NOMO-1 treated with dmso at 0.1 percent for 144 hours (cell line): ENCODE measurements at regions not wholly inside any gene's neighbourhood (a gene's known extent, or its start where the extent isn't known, plus 50 kb on each side); places are given as distances from the start of the nearest gene placed in this dataset.

ENCODE experiments used
- DNase-seq: peaks from one replicate; lab custom pipeline; 2025; ENCODE audit not compliant: unreplicated experiment; lab: John Stamatoyannopoulos, UW

GRCh38 chr7:132672200-132672990 is 96.1 kb upstream of the PLXNA4 start:
- DNase-seq: no peak

DNA sequence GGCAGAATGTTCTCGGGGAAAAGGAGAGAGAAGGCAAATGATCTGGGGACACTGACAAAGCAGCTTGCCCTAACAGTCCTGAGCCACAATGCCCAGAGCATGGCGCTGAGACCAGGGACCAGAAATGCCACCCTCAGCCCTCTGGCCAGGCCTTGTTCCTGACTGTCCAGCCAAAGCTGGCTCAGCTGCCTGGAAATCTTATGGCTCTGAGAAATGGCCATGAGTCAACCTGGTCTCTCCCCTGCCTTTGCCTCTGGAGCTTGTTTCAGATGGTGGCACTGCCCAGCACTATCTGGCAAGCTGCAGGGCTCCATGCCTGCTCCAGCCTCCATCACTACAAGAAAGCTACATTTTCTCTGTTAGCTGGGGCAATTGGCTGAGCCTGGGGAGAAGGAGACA is 90.5 kb upstream of the PLXNA4 start:
- no peak for DNase-seq

GRCh38 chr7:132666071-132666773 is 90.0 kb upstream of the PLXNA4 start:
- no peak for DNase-seq

DNA sequence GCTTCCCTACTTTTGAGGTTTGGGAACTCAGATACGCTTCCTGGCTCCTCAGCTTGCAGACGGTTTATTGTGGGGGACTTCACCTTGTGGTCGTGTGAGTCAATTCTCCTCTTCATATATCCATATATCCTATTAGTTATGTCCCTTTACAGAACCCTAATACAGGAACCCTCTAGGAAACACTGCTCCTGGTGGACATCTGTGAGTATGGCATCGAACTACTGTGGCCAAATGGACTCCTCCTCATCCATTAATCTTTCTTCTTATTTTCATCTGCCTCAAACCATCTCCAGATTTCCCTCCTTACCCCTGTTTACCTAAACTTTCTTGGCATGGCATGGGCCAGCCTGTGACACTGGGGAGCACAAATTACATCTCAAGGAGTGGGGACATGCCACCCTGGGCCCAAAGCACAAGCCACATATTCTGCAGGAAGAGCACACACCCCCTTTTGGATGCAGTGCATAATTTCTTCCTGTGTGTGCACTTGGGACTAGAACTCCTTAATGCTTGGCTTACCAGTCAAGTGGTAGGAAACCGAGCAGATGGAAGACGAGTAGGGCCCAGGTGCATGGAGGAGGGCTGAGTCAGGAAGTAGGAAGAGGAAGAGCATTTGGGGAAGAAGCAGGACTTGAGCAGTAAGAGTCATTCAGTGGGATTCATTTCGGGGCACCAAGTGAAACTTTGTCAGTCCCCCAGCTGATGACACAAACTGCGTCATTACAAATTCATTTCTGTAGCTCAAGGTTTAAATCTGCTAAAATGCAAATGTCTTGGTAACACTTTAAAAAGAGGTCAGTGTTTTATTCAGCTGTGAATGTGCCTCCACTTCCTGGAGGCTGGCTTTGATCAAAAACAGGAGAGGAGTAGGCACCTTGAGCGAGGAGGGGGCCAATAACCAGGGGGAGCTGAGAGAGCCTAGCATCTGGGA is 80.8 kb upstream of the PLXNA4 start:
- no peak for DNase-seq

GRCh38 chr7:132656341-132656740 is 80.1 kb upstream of the PLXNA4 start:
- no peak for DNase-seq

DNA sequence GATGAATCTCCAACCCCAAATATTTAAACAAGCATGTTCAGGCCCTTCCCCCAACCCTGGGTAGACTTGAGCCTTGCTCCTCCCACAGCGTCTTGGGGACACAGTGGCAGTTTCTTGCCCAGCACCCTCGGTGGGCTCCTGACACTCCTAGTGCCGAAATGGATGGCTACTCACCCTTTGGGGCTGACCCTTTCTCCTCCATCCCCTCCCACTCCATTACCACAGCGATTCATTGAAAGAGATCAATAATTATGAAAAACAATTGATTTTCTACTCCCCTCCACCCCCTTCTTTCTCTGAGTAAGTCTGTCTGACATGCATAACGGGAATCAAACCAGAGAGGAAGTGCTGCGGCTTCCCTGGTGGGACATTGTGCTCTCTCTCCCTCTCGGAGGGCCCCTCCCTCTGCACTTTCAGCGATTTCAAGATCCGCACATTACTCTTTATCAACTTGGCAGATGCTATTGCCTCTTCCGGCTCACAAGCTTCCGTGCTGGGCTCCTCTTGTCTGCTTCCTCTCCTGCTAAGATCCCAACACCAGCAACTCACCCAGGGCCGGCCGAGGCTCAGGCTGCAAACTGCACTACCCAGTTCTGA is 79.0 kb upstream of the PLXNA4 start:
- DNase-seq: peak; percentile 3

- no peak for DNase-seq
Observed at GRCh38 chr7:132654150-132654549, 77.9 kb upstream of the PLXNA4 start.

DNA sequence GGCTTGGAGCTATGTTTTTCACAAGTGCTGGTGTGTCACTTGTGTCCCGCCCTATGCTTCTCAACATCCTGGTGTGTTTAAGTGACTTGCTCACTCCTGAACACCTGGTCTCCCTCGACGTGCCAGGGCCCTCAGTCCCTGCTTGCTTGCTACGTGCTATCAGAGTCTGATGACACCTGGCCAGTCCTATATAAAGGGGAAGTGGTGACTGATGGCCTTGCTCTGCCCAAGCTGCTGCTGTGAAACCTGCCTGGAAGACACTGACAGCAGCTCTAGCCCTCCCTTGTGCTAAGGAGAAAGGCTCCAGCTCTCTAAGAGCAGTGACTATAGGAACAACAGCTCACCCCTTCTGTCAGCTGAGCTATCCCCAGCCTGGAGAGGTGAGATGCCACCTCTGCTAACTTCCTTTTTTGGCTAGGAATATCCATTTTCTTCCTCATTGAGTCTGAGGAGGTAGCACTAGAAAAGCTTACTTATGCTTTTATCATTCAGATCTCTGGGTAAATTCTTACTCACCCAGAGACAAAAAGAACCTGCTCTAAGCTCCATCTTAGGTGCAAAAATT is 77.2 kb upstream of the PLXNA4 start:
- DNase-seq: no peak

- DNase-seq: no peak
Observed at GRCh38 chr7:132652507-132652906, 76.2 kb upstream of the PLXNA4 start.

DNA sequence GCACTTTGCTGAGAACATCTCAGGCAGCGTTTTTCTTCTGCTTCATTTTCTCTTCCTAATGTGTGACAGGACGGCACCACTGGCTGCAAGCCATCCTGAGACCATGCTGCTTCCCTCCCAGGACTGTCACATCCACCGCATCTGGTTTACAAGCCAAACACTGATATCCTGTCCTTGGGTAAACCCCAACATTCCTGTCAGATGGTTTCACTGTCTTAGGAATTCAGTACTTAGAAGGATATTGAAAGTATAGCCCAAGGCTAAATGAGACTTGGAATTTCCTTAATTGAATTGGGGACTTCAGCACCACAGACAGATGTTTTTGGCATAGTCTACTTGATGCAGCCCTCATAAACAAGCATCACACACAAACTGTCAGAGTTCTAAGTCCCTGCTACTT is 74.2 kb upstream of the PLXNA4 start:
- DNase-seq: no peak

- no peak for DNase-seq
Observed at GRCh38 chr7:132647311-132647710, 71.0 kb upstream of the PLXNA4 start.

DNA sequence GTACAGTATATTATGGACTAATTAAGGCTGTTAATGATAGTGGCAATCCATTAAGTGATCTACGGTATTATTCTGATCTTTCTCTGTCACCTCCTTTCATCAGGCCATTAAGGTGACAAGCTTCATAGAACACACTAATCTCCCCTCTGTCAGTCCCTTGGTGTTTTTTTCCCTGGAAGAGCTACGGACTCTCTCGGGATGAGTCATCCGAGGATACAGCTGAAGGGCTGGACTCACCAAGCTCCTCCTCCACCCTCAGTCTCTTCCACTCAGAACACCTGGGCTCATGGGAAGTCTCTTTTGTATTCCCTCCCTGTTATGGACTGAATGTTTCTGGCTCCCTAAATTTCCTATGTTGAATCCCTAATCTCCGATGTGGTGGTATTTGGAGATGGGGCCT is 69.8 kb upstream of the PLXNA4 start:
- DNase-seq: no peak

DNA sequence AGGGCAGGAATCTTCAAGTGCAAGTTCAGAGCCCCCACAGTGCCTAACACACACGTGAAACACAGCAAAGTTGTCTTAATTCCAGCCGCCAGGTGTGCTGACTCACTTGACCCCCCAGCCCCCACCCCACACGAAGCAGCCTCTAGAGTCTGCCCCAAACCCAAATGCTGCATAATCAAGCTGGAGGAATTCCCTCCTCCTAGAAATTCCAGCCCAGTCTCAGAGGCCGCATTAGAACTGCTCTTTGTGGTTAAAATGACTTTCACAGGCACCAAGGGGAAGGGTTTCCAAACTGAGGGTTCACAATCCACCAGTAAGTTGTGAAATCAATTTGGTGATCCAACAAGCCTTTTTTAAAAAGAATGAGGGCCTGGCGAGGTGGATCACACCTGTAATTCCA is 67.0 kb upstream of the PLXNA4 start:
- DNase-seq: no peak

GRCh38 chr7:132641238-132641637 is 65.0 kb upstream of the PLXNA4 start:
- no peak for DNase-seq

DNA sequence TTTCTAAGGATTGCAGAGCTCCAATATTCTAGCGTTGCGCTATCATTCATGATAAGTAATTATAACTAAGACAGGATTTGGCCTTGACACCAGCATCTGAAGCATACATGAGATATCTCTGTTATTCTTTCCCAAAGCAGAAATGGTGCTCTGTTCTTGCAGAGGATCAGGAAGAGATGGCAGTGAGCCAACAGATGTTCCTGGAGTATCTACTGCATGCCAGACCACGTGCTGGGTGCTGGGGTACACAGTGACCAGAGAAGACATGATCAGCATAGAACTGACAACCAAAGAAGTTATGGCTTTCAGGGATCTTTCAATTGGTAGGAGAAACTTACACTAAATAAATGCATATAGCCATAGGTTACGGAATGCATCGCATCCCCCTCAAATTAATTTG is 63.7 kb upstream of the PLXNA4 start:
- no peak for DNase-seq

GRCh38 chr7:132638000-132638399 is 61.7 kb upstream of the PLXNA4 start:
- DNase-seq: no peak

DNA sequence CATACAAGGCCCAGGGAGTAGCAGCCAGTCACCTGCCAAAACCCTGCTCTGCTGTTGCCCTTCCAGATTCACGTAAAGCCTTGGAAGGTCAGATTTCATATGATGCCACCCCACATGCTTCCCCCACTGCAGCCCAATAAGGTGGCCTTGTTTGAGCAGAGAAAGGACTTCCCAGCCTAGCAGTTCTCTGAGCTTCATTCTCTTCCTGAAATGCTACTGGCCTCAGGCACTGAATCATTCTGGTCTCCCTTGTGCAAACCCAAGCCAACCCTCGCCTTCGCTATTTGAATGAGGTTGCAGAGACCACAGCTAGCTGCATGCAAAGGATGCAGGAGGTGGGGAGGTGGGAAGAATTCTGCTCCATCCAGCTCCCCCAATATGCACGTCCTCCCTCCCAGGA is 60.3 kb upstream of the PLXNA4 start:
- DNase-seq: no peak

DNA sequence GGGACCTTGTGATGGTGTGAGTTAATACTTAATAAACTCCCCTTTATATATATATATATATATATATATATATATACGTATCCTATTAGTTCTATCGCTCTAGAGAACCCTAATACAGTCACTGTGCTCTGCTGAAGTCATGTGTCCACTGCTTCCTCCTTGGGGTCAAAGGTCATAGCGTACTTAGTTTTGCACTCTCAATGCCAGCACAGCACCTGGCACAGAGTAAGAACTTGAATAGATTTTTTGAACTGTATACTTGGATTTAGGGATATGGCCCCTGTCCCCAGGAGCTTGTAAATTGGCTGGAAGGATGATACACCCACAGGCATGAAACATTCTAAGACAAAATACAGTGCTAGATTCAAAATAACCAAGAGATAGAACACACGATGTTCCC is 58.9 kb upstream of the PLXNA4 start:
- DNase-seq: no peak

GRCh38 chr7:132630834-132631233 is 54.6 kb upstream of the PLXNA4 start:
- no peak for DNase-seq
